HepG2 (cell line): ENCODE measurements at regions not wholly inside any gene's neighbourhood (a gene's known extent, or its start where the extent isn't known, plus 50 kb on each side); places are given as distances from the start of the nearest gene placed in this dataset.

Experiments
- ATAC-seq: fragments of 200-7000 bp; cut with Tn5 transposase; 3 replicates; pipeline ENCODE4 v1.9.1; 2020; ENCODE audit warnings: mild to moderate bottlenecking, moderate library complexity
- BruUV-seq: library from RNA; stranded (reverse); fragments of 400-500 nt; replicated peaks from 2 replicates; lab custom pipeline; 2021; lab: Mats Ljungman, UMichigan
- CTCF ChIA-PET: fragments of 300-600 bp; formaldehyde crosslinking; extraction: SDS; loops from one replicate; lab custom pipeline; 2021; ENCODE audit warnings: low total read pairs, inconsistent platforms, low intra/inter-chr PET ratio; lab: Yijun Ruan, JAX
- POLR2A ChIA-PET: fragments of 350-600 bp; sonication (Branson Sonifier 250); formaldehyde crosslinking; loops from one replicate; lab custom pipeline; 2020; ENCODE audit warnings: antibody characterized with exemption, inconsistent platforms; lab: Yijun Ruan, JAX
- DNase-seq: peaks from one replicate; pipeline ENCODE4 v3.0.0-alpha.2; 2015; ENCODE audit warnings: low spot score
- FAIRE-seq: peaks from 3 replicates; lab custom pipeline; 2011; peaks lifted over from hg19 to GRCh38; lab: Jason Lieb, UNC
- H2AFZ ChIP-seq: one replicate; pipeline ENCODE4 v1.6.1; 2011; ENCODE audit warnings: low read length, inconsistent platforms
- H3K27ac ChIP-seq: fragments of 300-600 bp; 3 replicates; pipeline ENCODE4 v1.8.0; 2011; ENCODE audit warnings: mixed run types, mild to moderate bottlenecking, mixed read lengths, low read length, inconsistent platforms; ENCODE audit not compliant: insufficient read depth; ENCODE audit errors: extremely low read length
- H3K27me3 ChIP-seq, 2 experiments: fragments of 200-600 bp in 1 of 2; 2 replicates in 1 of 2; 3 replicates in 1 of 2; pipeline versions ENCODE4 v1.6.0 to v1.8.0; 2011; ENCODE audit warnings: low read length in 2 of 2, mild to moderate bottlenecking in 2 of 2, moderate library complexity in 2 of 2, inconsistent platforms in 1 of 2; ENCODE audit not compliant: insufficient read depth in 2 of 2, control insufficient read depth in 1 of 2
- H3K36me3 ChIP-seq, 2 experiments: fragments of 200-600 bp in 1 of 2; replicated peaks in 1 of 2; 2 replicates in 1 of 2; 3 replicates in 1 of 2; pipeline versions ENCODE4 v1.5.1 to v1.8.0; 2011; ENCODE audit warnings: low read length in 2 of 2, inconsistent platforms in 1 of 2; ENCODE audit not compliant: insufficient read depth in 2 of 2, control insufficient read depth in 1 of 2
- H3K4me1 ChIP-seq: 2 replicates; pipeline ENCODE4 v1.5.1; 2012; ENCODE audit warnings: low read length, inconsistent platforms; ENCODE audit not compliant: insufficient read depth
- H3K4me2 ChIP-seq: 2 replicates; pipeline ENCODE4 v1.6.0; 2011; ENCODE audit warnings: low read depth, low read length, inconsistent platforms
- H3K4me3 ChIP-seq, 3 experiments: fragments of 200-600 bp in 1 of 3; sonication (generic), shearing (Covaris generic) in 1 of 3; replicated peaks in 1 of 3; 2 replicates each; pipeline ENCODE4 v1.5.1; 2011 to 2016; ENCODE audit warnings: low read length in 3 of 3, inconsistent platforms in 2 of 3, low read depth in 2 of 3, mild to moderate bottlenecking in 2 of 3, control low read depth in 1 of 3, mixed read lengths in 1 of 3; ENCODE audit not compliant: insufficient read depth in 1 of 3
- H3K79me2 ChIP-seq: one replicate; pipeline ENCODE4 v1.6.1; 2011; ENCODE audit warnings: low read length, inconsistent platforms; ENCODE audit not compliant: insufficient read depth
- H3K9ac ChIP-seq: 2 replicates; pipeline ENCODE4 v1.6.0; 2011; ENCODE audit warnings: mild to moderate bottlenecking, low read depth, low read length, inconsistent platforms; ENCODE audit not compliant: insufficient read depth
- H3K9me3 ChIP-seq: 2 replicates; pipeline ENCODE4 v1.5.1; 2012; ENCODE audit warnings: mild to moderate bottlenecking, low read length
- H4K20me1 ChIP-seq: 2 replicates; pipeline ENCODE4 v1.6.0; 2011; ENCODE audit warnings: inconsistent platforms, mild to moderate bottlenecking, low read length, moderate library complexity; ENCODE audit not compliant: insufficient read depth
- E2F2 ChIP-seq: sonication (generic); formaldehyde crosslinking; IDR thresholded peaks from 2 replicates; pipeline ENCODE4 v1.4.0; 2020; ENCODE audit warnings: missing genetic modification reagents, borderline replicate concordance
- FOXK1 ChIP-seq: sonication (generic); formaldehyde crosslinking; IDR thresholded peaks from 2 replicates; pipeline ENCODE4 v1.4.0; 2020; ENCODE audit warnings: low read depth, missing genetic modification reagents, borderline replicate concordance
- HOMEZ ChIP-seq: IDR thresholded peaks from 2 replicates; pipeline ENCODE4 v1.6.1; 2016; ENCODE audit warnings: low read depth
- RBFOX2 ChIP-seq: fragments of 200-400 bp; formaldehyde crosslinking; IDR thresholded peaks from 2 replicates; pipeline ENCODE4 v1.6.1; 2017; ENCODE audit warnings: low read depth, mild to moderate bottlenecking, low read length
- SMARCC2 ChIP-seq: fragments of 450-650 bp; IDR thresholded peaks from 2 replicates; pipeline ENCODE4 v1.6.1; 2017; ENCODE audit warnings: antibody characterized with exemption, mild to moderate bottlenecking
- SNRNP70 ChIP-seq: fragments of 200-400 bp; formaldehyde crosslinking; IDR thresholded peaks from 2 replicates; pipeline ENCODE4 v1.6.1; 2017; ENCODE audit warnings: mild to moderate bottlenecking, low read depth, low read length, moderate library complexity
- SRF ChIP-seq: IDR thresholded peaks from 2 replicates; pipeline ENCODE4 v1.6.1; 2011; ENCODE audit warnings: mild to moderate bottlenecking, low read depth, low read length, moderate library complexity
- TFE3 ChIP-seq: IDR thresholded peaks from 2 replicates; pipeline ENCODE4 v1.6.1; 2016
- THYN1 ChIP-seq: sonication (generic); formaldehyde crosslinking; IDR thresholded peaks from 2 replicates; pipeline ENCODE4 v1.8.1; 2023; ENCODE audit warnings: low read depth, mild to moderate bottlenecking, moderate library complexity, missing genetic modification reagents, borderline replicate concordance
- TMF1 ChIP-seq: sonication (generic); formaldehyde crosslinking; IDR thresholded peaks from 2 replicates; pipeline ENCODE4 v1.8.1; 2022; ENCODE audit warnings: low read depth, missing genetic modification reagents
- ZFP37 ChIP-seq: sonication (generic); formaldehyde crosslinking; IDR thresholded peaks from 2 replicates; pipeline ENCODE4 v1.4.0; 2020; ENCODE audit warnings: missing genetic modification reagents, borderline replicate concordance
- ZMAT3 ChIP-seq: sonication (generic); formaldehyde crosslinking; conservative IDR thresholded peaks from 2 replicates; pipeline ENCODE4 v1.7.0; 2021; ENCODE audit warnings: missing genetic modification reagents
- ZNF263 ChIP-seq: sonication (generic); formaldehyde crosslinking; IDR thresholded peaks from 2 replicates; pipeline ENCODE4 v1.4.0; 2020; ENCODE audit warnings: missing genetic modification reagents
- ZNF33B ChIP-seq: sonication (generic); formaldehyde crosslinking; IDR thresholded peaks from 2 replicates; pipeline ENCODE4 v1.5.1; 2020; ENCODE audit warnings: mild to moderate bottlenecking, missing genetic modification reagents
- ZNF619 ChIP-seq: sonication (generic); formaldehyde crosslinking; IDR thresholded peaks from 2 replicates; pipeline ENCODE4 v1.4.0; 2020; ENCODE audit warnings: mild to moderate bottlenecking, missing genetic modification reagents
- ZNF775 ChIP-seq: sonication (generic); formaldehyde crosslinking; IDR thresholded peaks from 2 replicates; pipeline ENCODE4 v1.4.0; 2020; ENCODE audit warnings: missing genetic modification reagents, mild to moderate bottlenecking, moderate library complexity, borderline replicate concordance
- WGBS: methylation state at CpG from one replicate; pipeline ENCODE4 v1.1.6; 2017; ENCODE audit warnings: low lambda C conversion rate; 5-methylcytosine and 5-hydroxymethylcytosine counted together
- in situ Hi-C: cut with HindIII; loops from 2 replicates; pipeline ENCODE4 v1.10.0; 2017; ENCODE audit warnings: low pct_unique_long_range_greater_than_20kb; ENCODE audit not compliant: extremely low pct_ligation_motif_present
- intact Hi-C: fragments of 100-400 bp; cut with micrococcal nuclease; formaldehyde crosslinking; loops from one replicate; pipeline ENCODE4 v1.10.0; 2022; ENCODE audit not compliant: unreplicated experiment
- TF ChIP-seq, protein P1 (sequence below): sonication (generic); formaldehyde crosslinking; IDR thresholded peaks from 2 replicates; pipeline ENCODE4 v1.8.1; 2023; ENCODE audit warnings: mild to moderate bottlenecking, inconsistent platforms, moderate library complexity, missing genetic modification reagents, borderline replicate concordance
- TF ChIP-seq, protein P2 (sequence below): sonication (generic); formaldehyde crosslinking; IDR thresholded peaks from 2 replicates; pipeline ENCODE4 v1.9.0; 2021; ENCODE audit warnings: missing genetic modification reagents, mild to moderate bottlenecking, borderline replicate concordance

GRCh38 chr13:103795892-103796478 is 729.8 kb upstream of the SLC10A2 start:
- no TSS peak for BruUV-seq
- ATAC-seq = no peak
- Histone ChIP-seq H3K9me3 (peaks cover 58% of the 10 kb centered on the region), H3K4me2 (no peak overlapping the region), H4K20me1 (no peaks in the 10 kb centered on the region), H3K27ac (no peak overlapping the region), H3K79me2 (no peaks in the 10 kb centered on the region), H3K4me1 (no peaks in the 10 kb centered on the region), H3K27me3 (no peaks in the 10 kb centered on the region), H3K36me3 (no peaks in the 10 kb centered on the region), H3K9ac (no peak overlapping the region), H2AFZ (no peak overlapping the region), H3K4me3 (no peak overlapping the region)
- DNase-seq = no peak
- 55% methylated on average over 3 of the region's 3 CpGs for WGBS
- FAIRE-seq = no peak
- in situ Hi-C loops (no loop called here), intact Hi-C loops (no loop called here)
- ChIA-PET POLR2A (no interaction called here), CTCF (no interaction called here)
- TF ChIP-seq SRF (no peak), SMARCC2 (no peak), ZMAT3 (CRISPR knock-in tag) (no peak), ZNF263 (CRISPR knock-in tag) (no peak), ZNF619 (CRISPR knock-in tag) (no peak), FOXK1 (CRISPR knock-in tag) (no peak), TMF1 (no peak), SNRNP70 (no peak), HOMEZ (no peak), ZNF33B (CRISPR knock-in tag) (no peak), ZNF775 (CRISPR knock-in tag) (no peak), E2F2 (CRISPR knock-in tag) (no peak), ZFP37 (CRISPR knock-in tag) (no peak), TFE3 (CRISPR knock-in tag) (no peak), RBFOX2 (no peak), THYN1 (CRISPR knock-in tag) (no peak)
- TF ChIP-seq, protein P1, sequence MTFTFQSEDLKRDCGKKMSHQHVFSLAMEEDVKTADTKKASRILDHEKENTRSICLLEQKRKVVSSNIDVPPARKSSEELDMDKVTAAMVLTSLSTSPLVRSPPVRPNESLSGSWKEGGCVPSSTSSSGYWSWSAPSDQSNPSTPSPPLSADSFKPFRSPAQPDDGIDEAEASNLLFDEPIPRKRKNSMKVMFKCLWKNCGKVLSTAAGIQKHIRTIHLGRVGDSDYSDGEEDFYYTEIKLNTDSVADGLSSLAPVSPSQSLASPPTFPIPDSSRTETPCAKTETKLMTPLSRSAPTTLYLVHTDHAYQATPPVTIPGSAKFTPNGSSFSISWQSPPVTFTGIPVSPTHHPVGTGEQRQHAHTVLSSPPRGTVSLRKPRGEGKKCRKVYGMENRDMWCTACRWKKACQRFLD (CRISPR knock-in tag) = no peak
- TF ChIP-seq, protein P2, sequence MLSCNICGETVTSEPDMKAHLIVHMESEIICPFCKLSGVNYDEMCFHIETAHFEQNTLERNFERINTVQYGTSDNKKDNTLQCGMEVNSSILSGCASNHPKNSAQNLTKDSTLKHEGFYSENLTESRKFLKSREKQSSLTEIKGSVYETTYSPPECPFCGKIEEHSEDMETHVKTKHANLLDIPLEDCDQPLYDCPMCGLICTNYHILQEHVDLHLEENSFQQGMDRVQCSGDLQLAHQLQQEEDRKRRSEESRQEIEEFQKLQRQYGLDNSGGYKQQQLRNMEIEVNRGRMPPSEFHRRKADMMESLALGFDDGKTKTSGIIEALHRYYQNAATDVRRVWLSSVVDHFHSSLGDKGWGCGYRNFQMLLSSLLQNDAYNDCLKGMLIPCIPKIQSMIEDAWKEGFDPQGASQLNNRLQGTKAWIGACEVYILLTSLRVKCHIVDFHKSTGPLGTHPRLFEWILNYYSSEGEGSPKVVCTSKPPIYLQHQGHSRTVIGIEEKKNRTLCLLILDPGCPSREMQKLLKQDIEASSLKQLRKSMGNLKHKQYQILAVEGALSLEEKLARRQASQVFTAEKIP (CRISPR knock-in tag) = no peak
